ACHN (cell line): ENCODE measurements at regions not wholly inside any gene's neighbourhood (a gene's known extent, or its start where the extent isn't known, plus 50 kb on each side); places are given as distances from the start of the nearest gene placed in this dataset.

Experiments used
- DNase-seq: peaks from one replicate; pipeline ENCODE4 v3.0.0-alpha.2; 2015
- in situ Hi-C: cut with HindIII; loops from 2 replicates; pipeline ENCODE4 v1.10.0; 2017; ENCODE audit warnings: low sequenced_read_pairs, low pct_ligation_motif_present, low pct_unique_long_range_greater_than_20kb

DNA sequence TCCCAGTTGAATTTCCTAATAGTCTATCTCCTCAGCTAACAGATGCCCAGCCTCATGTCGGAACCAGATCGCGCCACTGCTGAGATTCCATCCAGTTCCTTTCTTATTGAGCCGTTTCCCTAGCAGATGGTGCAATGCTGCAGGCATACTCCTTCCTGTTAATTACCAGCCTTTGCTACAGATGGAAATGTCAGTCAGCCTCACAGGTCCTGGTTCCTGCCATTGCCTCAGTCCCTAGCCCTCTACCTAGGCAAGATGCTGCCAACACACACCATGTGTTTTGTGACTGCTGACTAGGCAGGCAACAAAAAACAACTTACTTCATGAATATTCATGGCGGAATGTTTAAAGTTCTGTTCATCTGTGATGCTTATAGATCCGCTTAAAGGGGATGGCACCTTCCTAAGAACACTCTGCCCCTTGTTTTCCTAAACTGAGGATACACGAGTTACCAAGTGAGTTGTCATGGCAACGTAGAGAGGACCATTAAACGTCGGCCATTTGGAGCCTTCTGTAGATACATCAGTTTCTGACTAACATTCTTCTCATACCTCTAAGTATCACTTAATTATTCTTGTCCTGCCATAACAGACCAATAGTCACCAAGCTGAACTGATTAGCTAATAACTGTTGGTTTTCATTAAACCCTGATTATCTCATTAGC is 749.5 kb downstream of the RNF144A start:
- in situ Hi-C loops, result no loop called here

DNA sequence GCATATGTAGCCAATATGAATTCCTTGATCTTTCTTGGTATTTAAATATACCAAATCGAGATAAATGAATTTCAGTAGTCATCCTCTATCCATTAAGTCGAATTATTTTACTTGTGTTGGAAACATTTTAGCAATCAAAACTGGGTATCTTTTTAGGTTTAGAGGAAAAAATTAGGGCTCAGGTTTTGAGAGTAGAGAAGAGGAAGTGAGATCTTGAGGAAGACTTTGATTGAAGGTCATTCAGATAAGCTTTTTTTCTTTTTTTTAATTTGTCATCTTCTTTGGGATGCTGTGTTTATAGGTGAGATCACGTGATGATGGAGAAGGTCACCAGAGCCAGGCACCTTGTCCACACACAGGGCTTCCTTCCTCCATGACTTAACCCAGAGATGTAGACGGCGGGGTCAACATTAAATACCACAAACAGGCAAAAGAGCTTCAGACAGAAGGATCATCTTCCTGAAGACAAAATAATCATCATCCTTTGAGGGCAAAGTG is 750.1 kb downstream of the RNF144A start:
- DNase-seq, result no peak
- in situ Hi-C loops, result no loop called here

More for the DNA sequence above, 749.5 kb downstream of the RNF144A start:
- DNase-seq, result no peak

DNA sequence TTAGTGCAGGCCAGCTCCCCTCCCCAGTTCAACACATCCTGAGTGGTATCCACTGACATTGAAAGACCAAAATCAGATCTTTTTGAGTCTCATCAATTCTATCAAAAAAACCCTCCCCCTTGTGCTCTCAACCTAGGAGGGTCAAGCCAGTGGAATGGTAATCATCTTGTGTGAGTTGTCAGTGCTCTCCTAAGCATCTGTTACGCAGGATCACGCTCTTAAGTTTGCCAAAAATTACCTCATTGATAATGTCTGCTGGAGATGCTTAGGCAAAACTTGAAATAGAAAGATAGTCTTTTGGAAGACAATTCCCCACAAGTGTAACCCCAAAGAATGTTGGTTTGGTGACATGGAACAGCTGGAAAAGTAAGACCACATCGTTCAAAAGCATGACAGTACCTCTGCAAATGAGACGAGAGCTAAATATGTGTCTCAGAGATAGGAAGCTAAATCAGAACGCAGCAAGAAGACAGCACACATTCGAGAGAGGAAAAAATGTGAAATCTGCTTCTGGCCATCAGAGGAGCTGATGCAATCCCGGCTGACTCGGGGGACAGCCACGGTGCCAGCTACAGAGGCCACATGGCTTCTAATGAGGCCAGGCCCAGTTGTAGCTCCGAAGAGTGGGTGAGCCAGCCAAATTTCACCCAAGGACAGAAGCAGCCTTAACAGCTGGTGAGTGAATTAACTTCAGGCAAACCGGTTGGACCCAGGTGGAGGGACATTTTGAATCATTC is 753.9 kb downstream of the RNF144A start:
- in situ Hi-C loops, result no loop called here
- DNase-seq, result no peak

GRCh38 chr2:7672027-7672684 is 754.9 kb downstream of the RNF144A start:
- peak; percentile 59 for DNase-seq
- in situ Hi-C loops, result no loop called here

GRCh38 chr2:7672685-7673071 is 755.5 kb downstream of the RNF144A start:
- DNase-seq, result no peak

GRCh38 chr2:7673101-7673500 is 755.9 kb downstream of the RNF144A start:
- DNase-seq, result no peak
- in situ Hi-C loops, result no loop called here

More at GRCh38 chr2:7672685-7673071, 755.5 kb downstream of the RNF144A start:
- in situ Hi-C loops, result no loop called here

DNA sequence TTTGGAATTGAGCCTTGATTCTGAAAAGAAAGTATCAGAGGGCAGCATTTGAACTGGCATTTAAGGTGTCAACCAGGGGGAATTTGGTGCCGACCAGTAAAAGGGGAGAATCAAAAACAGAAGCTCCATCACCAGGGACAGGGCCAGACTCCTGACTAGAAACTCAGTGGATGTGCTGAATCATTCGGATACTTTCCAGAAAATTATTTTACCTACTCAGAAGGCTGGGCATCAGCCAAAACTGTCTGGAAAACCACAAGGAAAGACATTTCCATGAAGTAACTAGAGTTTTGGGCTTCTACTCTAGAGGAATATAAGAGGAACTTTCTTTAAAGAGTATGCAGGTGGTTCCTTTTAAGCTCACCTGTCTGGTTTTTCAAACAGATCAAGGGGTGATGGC is 756.6 kb downstream of the RNF144A start:
- in situ Hi-C loops, result no loop called here
- DNase-seq, result no peak

DNA sequence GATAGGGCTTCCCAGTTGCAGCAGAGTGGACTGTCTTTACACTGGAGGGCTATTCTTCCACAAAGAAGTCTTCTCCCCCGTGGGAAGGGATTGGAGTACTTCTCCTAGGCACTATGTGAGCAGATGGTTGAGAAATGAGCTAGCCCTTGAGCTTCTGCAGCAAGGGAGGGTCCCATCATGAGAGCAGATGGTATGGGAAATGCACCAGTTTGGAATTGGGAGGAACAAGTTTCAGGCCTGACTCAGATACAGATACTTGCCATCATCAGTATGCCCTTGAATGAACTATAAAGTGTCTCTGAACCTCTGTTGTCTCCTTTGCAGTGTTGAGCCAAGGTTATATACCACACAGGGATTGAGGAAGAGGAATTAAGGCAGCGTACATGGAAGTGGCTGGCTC is 757.4 kb downstream of the RNF144A start:
- in situ Hi-C loops, result no loop called here

DNA sequence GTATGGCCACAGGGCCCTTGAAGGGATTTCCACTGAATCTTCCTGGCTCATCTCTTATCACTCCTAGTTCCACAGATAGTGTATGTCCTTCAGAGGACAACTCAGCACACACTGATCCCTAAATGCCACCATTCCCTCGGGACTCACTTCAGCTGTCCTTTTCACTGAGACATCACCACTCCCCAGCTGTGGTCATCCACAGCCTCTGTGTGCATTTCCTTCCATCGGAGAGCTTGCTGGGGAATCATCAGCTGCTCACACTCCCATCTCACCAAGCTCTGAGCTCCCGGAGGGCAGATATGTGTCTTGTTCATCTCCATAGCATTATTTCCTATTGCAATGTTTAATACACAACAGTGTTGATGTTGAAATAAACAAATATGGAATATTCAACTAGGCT is 759.5 kb downstream of the RNF144A start:
- DNase-seq, result no peak
- in situ Hi-C loops, result no loop called here

More for the DNA sequence above, 757.4 kb downstream of the RNF144A start:
- no peak for DNase-seq

DNA sequence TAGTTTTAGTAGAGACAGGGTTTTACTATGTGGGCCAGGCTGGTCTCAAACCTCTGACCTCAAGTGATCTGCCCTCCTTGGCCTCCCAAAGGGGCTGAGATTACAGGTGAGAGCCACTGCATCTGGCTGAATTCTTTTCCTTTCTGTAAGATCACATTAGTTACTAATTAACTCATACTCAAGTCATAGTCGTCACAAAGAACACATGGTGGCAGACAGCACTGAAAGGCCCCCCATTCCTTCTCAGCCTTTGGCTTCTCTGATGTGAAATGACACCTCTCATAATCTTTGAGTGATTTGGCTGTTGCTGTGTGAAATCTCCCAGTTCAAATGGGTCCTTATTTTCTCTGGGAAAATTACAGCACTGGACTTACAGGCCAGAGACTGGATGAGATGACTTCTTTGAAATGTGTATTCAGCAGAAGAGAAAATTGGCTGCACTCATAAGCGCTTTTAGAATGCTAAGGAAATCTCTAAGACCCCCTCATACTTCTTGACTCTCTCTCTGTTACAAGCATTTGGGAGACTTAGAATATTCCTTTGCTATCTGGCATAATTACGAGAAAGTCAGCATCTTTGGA is 764.8 kb downstream of the RNF144A start:
- in situ Hi-C loops, result no loop called here
- no peak for DNase-seq

GRCh38 chr2:7683196-7683595 is 766.0 kb downstream of the RNF144A start:
- in situ Hi-C loops, result no loop called here
- DNase-seq, result no peak

- no peak for DNase-seq
- in situ Hi-C loops, result no loop called here
These were observed 766.5 kb downstream of the RNF144A start for GRCh38 chr2:7683708-7684107.

- in situ Hi-C loops, result no loop called here
- DNase-seq, result no peak
These were observed 768.3 kb downstream of the RNF144A start for GRCh38 chr2:7685342-7686015.

- in situ Hi-C loops, result no loop called here
- no peak for DNase-seq
These were observed 768.8 kb downstream of the RNF144A start for GRCh38 chr2:7686016-7686385.

GRCh38 chr2:7691961-7692656 is 774.9 kb downstream of the RNF144A start:
- no peak for DNase-seq
- in situ Hi-C loops, result no loop called here

- in situ Hi-C loops, result no loop called here
- DNase-seq, result no peak
These were observed 775.5 kb downstream of the RNF144A start for GRCh38 chr2:7692657-7693161.

GRCh38 chr2:7693246-7694075 is 776.2 kb downstream of the RNF144A start:
- DNase-seq, result no peak
- in situ Hi-C loops, result no loop called here
